ENCODE measurements at regions not wholly inside any gene's neighbourhood (a gene's known extent, or its start where the extent isn't known, plus 50 kb on each side); places are given as distances from the start of the nearest gene placed in this dataset.

- Histone ChIP-seq H3K4me1 (ENCODE audit: insufficient read depth, low read length) (peaks cover 5% of the 10 kb centered on the region; the same call in 1 of the 2 replicates), H3K79me2 (ENCODE audit: insufficient read depth, low read length) (no peaks in the 10 kb centered on the region), H3K14ac (ENCODE audit: insufficient read depth, low read length) (no peak overlapping the region), H3K79me1 (ENCODE audit: insufficient read depth, low read depth, low read length, poor library complexity, severe bottlenecking) (no peaks in the 10 kb centered on the region), H4K91ac (ENCODE audit: insufficient read length, low read depth, low read length) (no peak overlapping the region), H3K9me3 (ENCODE audit: control insufficient read depth, low read depth, low read length) (no peaks in the 10 kb centered on the region), H3T11ph (ENCODE audit: low read length) (no peak overlapping the region), H3K4ac (ENCODE audit: low read depth, low read length) (no peak overlapping the region), H3K27me3 (ENCODE audit: insufficient read depth, low read length) (no peaks in the 10 kb centered on the region), H2AFZ (ENCODE audit: low read length) (no peak overlapping the region), H2AK5ac (ENCODE audit: insufficient read length, low read length) (no peak overlapping the region), H3K18ac (ENCODE audit: insufficient read length, low read depth, low read length) (no peak overlapping the region), H3K9ac (ENCODE audit: extremely low read depth, insufficient read length, low read length) (no peak overlapping the region), H2BK20ac (ENCODE audit: low read depth, low read length, poor library complexity, severe bottlenecking) (no peak overlapping the region), H3K56ac (ENCODE audit: insufficient read length, low read depth, low read length) (no peak overlapping the region), H4K5ac (ENCODE audit: insufficient read length, low read depth, low read length) (no peak overlapping the region), H2BK15ac (ENCODE audit: low read depth, low read length) (no peak overlapping the region), H3K23me2 (ENCODE audit: insufficient read length, low read depth, low read length, poor library complexity, severe bottlenecking) (no peaks in the 10 kb centered on the region), H3K27ac (ENCODE audit: insufficient read length, low read depth, low read length) (no peak overlapping the region), H3K4me2 (ENCODE audit: insufficient read depth, insufficient read length, low read length) (no peak overlapping the region), H4K20me1 (ENCODE audit: control insufficient read depth, insufficient read depth, insufficient read length) (no peaks in the 10 kb centered on the region), H2BK5ac (ENCODE audit: insufficient read length, low read length) (no peak overlapping the region), H3K23ac (ENCODE audit: insufficient read length, low read depth, low read length) (no peak overlapping the region), H4K8ac (replicated peaks; ENCODE audit: insufficient read length, low read depth, low read length) (no peak overlapping the region), H2BK12ac (ENCODE audit: insufficient read length, low read depth, low read length) (no peak overlapping the region), H2BK120ac (ENCODE audit: low read depth, low read length, poor library complexity, severe bottlenecking) (no peak overlapping the region)
- H3K36me3 Mint-ChIP-seq (ENCODE audit: insufficient read depth in 1 of 3, low read depth in 3 of 3): no peaks in the 10 kb centered on the region; a peak in 1 of 7 replicates
- no peak for DNase-seq
- H3K4me3 Mint-ChIP-seq: no peak overlapping the region
- no peak overlapping the region for H3K27ac Mint-ChIP-seq
- WGBS (ENCODE audit: extremely low coverage, insufficient read length, low lambda C conversion rate): no CpG with 5 or more reads among the region's 4 CpGs
- peaks cover 10% of the 10 kb centered on the region for H3K27me3 Mint-ChIP-seq (ENCODE audit: low read depth)
- peaks cover 34 to 41% of the 10 kb centered on the region in 2 experiments for H3K4me1 Mint-ChIP-seq
- H3K9me3 Mint-ChIP-seq: no peaks in the 10 kb centered on the region
- TF ChIP-seq CTCF (conservative IDR thresholded peaks at IDR 0.05): no peak
Measured at GRCh38 chr11:119904531-119905035, 175.6 kb upstream of the NECTIN1 start.
